ENCODE measurements at regions not wholly inside any gene's neighbourhood (a gene's known extent, or its start where the extent isn't known, plus 50 kb on each side); places are given as distances from the start of the nearest gene placed in this dataset.

GRCh38 chr1:198943484-198944187 lies 304.8 kb downstream of the PTPRC start:
- no peak for TF ChIP-seq CTCF (IDR thresholded peaks at IDR 0.05)
- no peak for TF ChIP-seq POLR2AphosphoS5 (IDR thresholded peaks at IDR 0.05)

Measured in suprapubic skin (tissue), 3 donors.